ENCODE measurements at regions not wholly inside any gene's neighbourhood (a gene's known extent, or its start where the extent isn't known, plus 50 kb on each side); places are given as distances from the start of the nearest gene placed in this dataset.

DNA sequence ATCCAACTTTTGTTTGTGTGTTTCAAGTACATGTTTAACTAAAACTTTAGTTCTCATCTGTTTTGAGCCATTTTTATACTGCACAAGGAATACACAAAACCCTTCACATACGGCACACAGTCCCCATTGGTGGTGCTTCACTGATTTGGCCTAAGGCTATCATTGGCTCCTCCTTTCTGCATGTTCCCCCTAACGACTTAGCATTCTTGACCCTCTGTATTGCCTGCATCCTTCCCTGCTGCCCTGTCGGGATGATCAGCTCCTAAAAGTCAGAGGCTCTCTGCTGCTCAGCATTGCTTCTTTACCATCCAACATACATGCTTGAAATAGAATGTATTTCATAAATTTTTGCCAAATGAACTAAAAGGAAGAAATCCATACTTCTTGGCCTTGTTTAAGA is 111.4 kb upstream of the ABCB5 start:
- TF ChIP-seq, protein P1, sequence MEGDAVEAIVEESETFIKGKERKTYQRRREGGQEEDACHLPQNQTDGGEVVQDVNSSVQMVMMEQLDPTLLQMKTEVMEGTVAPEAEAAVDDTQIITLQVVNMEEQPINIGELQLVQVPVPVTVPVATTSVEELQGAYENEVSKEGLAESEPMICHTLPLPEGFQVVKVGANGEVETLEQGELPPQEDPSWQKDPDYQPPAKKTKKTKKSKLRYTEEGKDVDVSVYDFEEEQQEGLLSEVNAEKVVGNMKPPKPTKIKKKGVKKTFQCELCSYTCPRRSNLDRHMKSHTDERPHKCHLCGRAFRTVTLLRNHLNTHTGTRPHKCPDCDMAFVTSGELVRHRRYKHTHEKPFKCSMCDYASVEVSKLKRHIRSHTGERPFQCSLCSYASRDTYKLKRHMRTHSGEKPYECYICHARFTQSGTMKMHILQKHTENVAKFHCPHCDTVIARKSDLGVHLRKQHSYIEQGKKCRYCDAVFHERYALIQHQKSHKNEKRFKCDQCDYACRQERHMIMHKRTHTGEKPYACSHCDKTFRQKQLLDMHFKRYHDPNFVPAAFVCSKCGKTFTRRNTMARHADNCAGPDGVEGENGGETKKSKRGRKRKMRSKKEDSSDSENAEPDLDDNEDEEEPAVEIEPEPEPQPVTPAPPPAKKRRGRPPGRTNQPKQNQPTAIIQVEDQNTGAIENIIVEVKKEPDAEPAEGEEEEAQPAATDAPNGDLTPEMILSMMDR (IDR thresholded peaks at IDR 0.05; ENCODE audit: extremely low read depth, insufficient read depth, missing control alignments), result no peak
- in situ Hi-C loops (cut with MboI; ENCODE audit: low pct_unique_long_range_greater_than_20kb, low sequenced_read_pairs, unreplicated experiment), result no loop called here
- DNase-seq (ENCODE audit: low spot score), result no peak

DNA sequence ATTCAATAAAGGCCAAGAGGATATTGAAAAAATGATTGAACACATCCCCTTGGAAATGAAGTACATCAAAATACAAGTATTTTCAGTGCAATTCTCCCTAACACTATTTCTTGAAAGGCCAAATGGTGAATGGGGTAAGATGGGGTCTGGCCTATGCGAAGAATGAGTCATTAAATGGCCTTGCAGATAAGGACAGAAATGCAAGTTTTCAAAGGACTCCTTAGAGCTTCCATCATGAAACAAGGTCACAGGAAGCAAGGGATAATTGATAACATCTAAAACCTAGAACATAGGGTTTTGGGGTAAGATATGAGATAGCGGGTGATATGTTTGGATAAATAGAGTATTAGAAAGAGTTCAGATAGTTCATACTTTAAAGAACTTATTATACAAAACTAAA is 109.3 kb upstream of the ABCB5 start:
- in situ Hi-C loops (cut with MboI; ENCODE audit: low pct_unique_long_range_greater_than_20kb, low sequenced_read_pairs, unreplicated experiment), result no loop called here
- TF ChIP-seq, protein P1 (IDR thresholded peaks at IDR 0.05; ENCODE audit: extremely low read depth, insufficient read depth, missing control alignments), result no peak
- DNase-seq (ENCODE audit: low spot score), result no peak

DNA sequence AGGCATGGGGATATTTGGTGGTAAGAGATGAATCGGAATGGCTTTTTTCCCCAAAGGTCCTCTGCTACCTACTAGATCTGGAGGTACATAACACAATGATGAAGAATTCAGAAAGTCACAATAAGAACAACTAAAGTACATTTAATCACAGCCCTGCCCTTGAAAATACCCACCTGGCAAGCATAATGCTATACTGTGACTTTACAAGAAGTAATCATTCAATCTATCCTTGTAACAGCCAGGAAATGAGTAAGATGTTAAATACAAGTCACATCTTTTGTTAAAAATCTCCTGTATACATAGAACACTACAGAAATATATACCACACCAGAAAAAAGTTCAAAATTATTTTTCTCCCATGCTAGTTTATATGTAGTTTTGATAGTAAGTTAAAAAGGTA is 108.3 kb upstream of the ABCB5 start:
- in situ Hi-C loops (cut with MboI; ENCODE audit: low pct_unique_long_range_greater_than_20kb, low sequenced_read_pairs, unreplicated experiment), result no loop called here
- no peak for DNase-seq (ENCODE audit: low spot score)
- TF ChIP-seq, protein P1 (IDR thresholded peaks at IDR 0.05; ENCODE audit: extremely low read depth, insufficient read depth, missing control alignments), result no peak

DNA sequence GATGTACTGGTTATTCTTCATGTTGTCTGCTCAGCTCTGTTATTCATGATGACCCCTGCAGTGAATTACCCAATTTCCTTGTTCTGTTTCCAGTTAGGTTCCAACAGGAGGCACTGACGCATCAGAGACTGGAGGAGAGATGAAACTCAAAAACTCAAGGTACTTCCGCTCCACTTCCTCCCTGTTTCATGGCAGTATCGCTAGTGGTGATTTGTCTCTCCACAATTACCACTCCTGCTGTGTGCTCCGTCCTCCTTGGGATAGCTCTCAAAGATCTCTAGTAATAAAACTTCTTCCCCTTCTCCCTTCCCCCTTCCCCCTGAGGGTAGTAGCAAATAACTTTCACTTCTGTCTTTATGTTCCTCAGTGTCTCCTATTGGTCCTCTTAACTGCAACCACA is 107.4 kb upstream of the ABCB5 start:
- DNase-seq (ENCODE audit: low spot score), result no peak
- TF ChIP-seq, protein P1 (IDR thresholded peaks at IDR 0.05; ENCODE audit: extremely low read depth, insufficient read depth, missing control alignments), result no peak
- in situ Hi-C loops (cut with MboI; ENCODE audit: low pct_unique_long_range_greater_than_20kb, low sequenced_read_pairs, unreplicated experiment), result no loop called here

DNA sequence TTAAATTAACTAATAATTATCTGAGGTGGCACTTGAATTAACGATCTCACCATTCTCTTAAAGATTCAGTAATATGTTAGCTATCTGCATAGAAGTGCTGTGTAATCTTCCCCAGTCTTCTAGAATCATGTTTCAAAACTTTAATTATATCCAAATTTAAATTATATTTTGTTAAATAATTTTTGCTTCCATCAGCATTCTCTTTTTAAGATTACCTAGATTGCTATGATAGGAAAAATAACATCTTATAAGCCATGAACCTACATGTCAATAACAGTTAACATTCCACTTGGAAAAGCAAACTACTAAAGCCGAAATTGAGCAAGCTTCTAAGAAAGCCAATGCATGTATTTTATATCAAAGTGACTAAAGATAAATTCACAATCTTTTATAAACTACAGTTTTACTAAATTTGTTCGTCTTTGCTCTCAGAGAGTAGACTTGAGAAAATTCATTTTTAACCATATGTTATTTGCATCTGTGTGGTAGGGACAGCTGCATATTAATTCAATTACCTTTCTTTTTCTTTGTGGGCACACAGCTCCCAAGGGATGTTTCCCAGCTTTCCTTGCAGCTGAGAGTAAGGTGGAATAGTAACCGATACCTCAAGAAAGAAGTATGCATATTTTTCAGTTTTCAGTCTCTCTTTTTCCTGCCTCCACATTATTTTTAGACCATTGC is 105.4 kb upstream of the ABCB5 start:
- TF ChIP-seq, protein P1 (IDR thresholded peaks at IDR 0.05; ENCODE audit: extremely low read depth, insufficient read depth, missing control alignments), result no peak
- DNase-seq (ENCODE audit: low spot score), result no peak
- in situ Hi-C loops (cut with MboI; ENCODE audit: low pct_unique_long_range_greater_than_20kb, low sequenced_read_pairs, unreplicated experiment), result no loop called here

DNA sequence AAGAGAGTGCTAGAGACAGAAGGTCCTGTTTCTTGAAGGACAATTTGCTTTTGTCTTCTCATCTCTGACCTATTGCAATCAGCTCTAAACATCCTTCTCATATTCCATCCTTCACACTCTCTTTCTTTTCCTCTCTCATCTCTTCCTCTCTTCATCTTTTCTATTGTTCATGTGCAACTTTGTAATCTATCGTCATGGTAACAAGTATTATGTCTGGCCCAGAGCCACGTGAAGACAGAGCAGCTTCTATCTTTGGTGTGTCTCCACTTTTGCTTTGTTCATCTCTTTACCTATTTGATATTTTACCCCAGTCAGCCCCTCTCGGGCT is 104.9 kb upstream of the ABCB5 start:
- TF ChIP-seq, protein P1 (IDR thresholded peaks at IDR 0.05; ENCODE audit: extremely low read depth, insufficient read depth, missing control alignments), result no peak
- in situ Hi-C loops (cut with MboI; ENCODE audit: low pct_unique_long_range_greater_than_20kb, low sequenced_read_pairs, unreplicated experiment), result no loop called here
- no peak for DNase-seq (ENCODE audit: low spot score)

DNA sequence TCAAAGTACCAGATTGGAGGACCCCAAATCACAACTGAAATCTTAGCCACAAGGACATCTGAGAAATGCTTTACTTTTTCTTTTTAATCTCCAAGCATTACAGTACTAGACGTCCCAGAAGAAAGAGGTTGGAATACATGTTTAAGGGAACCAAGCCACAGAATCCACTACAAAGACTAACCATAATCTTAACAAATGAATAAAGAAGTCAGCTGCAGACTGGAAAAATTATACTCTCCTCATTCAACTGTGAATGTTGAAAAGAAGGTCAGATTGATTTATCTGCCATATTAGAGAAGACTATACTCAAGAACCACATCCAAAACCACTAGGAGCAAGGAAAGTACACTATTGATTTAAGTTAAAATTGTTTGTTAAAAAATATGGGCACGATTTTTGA is 102.1 kb upstream of the ABCB5 start:
- DNase-seq (ENCODE audit: low spot score), result no peak
- TF ChIP-seq, protein P1 (IDR thresholded peaks at IDR 0.05; ENCODE audit: extremely low read depth, insufficient read depth, missing control alignments), result no peak
- in situ Hi-C loops (cut with MboI; ENCODE audit: low pct_unique_long_range_greater_than_20kb, low sequenced_read_pairs, unreplicated experiment), result no loop called here
